HFFc6 (cell line): ENCODE measurements at regions not wholly inside any gene's neighbourhood (a gene's known extent, or its start where the extent isn't known, plus 50 kb on each side); places are given as distances from the start of the nearest gene placed in this dataset.

Source experiments
- DNase-seq: peaks from one replicate; pipeline ENCODE4 v3.0.0-alpha.2; 2018
- H3K27ac Mint-ChIP-seq: 2 replicates; pipeline ENCODE4 v1.8.0; 2020; ENCODE audit warnings: mild to moderate bottlenecking, mixed read lengths
- H3K27me3 Mint-ChIP-seq: 2 replicates; pipeline ENCODE4 v1.8.0; 2021; ENCODE audit warnings: mild to moderate bottlenecking, moderate library complexity, mixed read lengths; ENCODE audit not compliant: insufficient read depth
- H3K36me3 Mint-ChIP-seq: 2 replicates; pipeline ENCODE4 v1.8.0; 2021; ENCODE audit warnings: low read depth, mixed read lengths
- H3K4me1 Mint-ChIP-seq: 2 replicates; pipeline ENCODE4 v1.8.0; 2020; ENCODE audit warnings: low read depth, mixed read lengths
- H3K4me3 Mint-ChIP-seq: 2 replicates; pipeline ENCODE4 v1.8.0; 2020; ENCODE audit warnings: mild to moderate bottlenecking, moderate library complexity, mixed read lengths
- H3K9me3 Mint-ChIP-seq: 2 replicates; pipeline ENCODE4 v1.8.0; 2020; ENCODE audit warnings: mild to moderate bottlenecking, mixed read lengths
- CTCF ChIP-seq: fragments of 200-600 bp; sonication (generic); IDR thresholded peaks from 2 replicates; pipeline ENCODE4 v1.5.0; 2021; ENCODE audit warnings: antibody characterized with exemption, mild to moderate bottlenecking

- H3K27ac Mint-ChIP-seq: peak overlapping the region; percentile 76
- DNase-seq: peak; percentile 88
Measured at GRCh38 chr3:101928890-101929289, 79.6 kb downstream of the NFKBIZ start.

DNA sequence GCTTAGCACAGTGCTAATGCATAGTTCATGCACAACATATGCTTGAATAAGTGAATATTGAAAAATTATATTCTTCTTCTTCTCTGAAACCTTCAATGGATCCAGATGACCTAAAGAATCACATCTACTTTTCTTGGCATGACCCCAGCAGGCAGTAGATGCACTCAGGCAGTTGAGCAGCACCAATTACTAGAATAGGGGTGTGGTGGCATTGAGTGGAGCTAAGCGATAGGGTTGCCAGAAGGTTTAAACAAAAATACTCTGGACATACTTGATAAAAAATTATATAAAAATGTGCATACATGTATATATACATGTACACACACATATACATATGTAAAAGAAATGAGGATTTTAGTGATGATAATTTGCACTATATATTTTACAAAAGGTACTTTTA lies 81.8 kb downstream of the NFKBIZ start:
- H3K27ac Mint-ChIP-seq: no peak overlapping the region
- peaks cover 60% of the 10 kb centered on the region for H3K4me1 Mint-ChIP-seq
- no peaks in the 10 kb centered on the region for H3K27me3 Mint-ChIP-seq
- TF ChIP-seq CTCF: no peak
- H3K9me3 Mint-ChIP-seq: no peaks in the 10 kb centered on the region; the same call in 1 of the 2 replicates
- H3K4me3 Mint-ChIP-seq: no peak overlapping the region
- peaks cover 10% of the 10 kb centered on the region for H3K36me3 Mint-ChIP-seq
- DNase-seq: no peak

More at GRCh38 chr3:101928890-101929289, 79.6 kb downstream of the NFKBIZ start:
- H3K4me1 Mint-ChIP-seq: peaks cover 70% of the 10 kb centered on the region
- H3K27me3 Mint-ChIP-seq: no peaks in the 10 kb centered on the region
- peaks cover 6% of the 10 kb centered on the region for H3K36me3 Mint-ChIP-seq
- H3K4me3 Mint-ChIP-seq: peak overlapping the region; percentile 23; the same call in 1 of the 2 replicates
- no peak for TF ChIP-seq CTCF
- H3K9me3 Mint-ChIP-seq: no peaks in the 10 kb centered on the region; the same call in none of the 2 replicates

- no peak for DNase-seq
- H3K36me3 Mint-ChIP-seq: peaks cover 10% of the 10 kb centered on the region
- H3K27me3 Mint-ChIP-seq: no peaks in the 10 kb centered on the region
- H3K4me1 Mint-ChIP-seq: peaks cover 60% of the 10 kb centered on the region
- TF ChIP-seq CTCF: no peak
- no peak overlapping the region; the same call in 1 of the 2 replicates for H3K27ac Mint-ChIP-seq
- no peaks in the 10 kb centered on the region; the same call in 1 of the 2 replicates for H3K9me3 Mint-ChIP-seq
- H3K4me3 Mint-ChIP-seq: no peak overlapping the region
Measured at GRCh38 chr3:101932326-101933068, 83.2 kb downstream of the NFKBIZ start.

GRCh38 chr3:101936419-101937356 lies 87.4 kb downstream of the NFKBIZ start:
- TF ChIP-seq CTCF: no peak
- H3K4me3 Mint-ChIP-seq: peak overlapping the region; percentile 69

DNA sequence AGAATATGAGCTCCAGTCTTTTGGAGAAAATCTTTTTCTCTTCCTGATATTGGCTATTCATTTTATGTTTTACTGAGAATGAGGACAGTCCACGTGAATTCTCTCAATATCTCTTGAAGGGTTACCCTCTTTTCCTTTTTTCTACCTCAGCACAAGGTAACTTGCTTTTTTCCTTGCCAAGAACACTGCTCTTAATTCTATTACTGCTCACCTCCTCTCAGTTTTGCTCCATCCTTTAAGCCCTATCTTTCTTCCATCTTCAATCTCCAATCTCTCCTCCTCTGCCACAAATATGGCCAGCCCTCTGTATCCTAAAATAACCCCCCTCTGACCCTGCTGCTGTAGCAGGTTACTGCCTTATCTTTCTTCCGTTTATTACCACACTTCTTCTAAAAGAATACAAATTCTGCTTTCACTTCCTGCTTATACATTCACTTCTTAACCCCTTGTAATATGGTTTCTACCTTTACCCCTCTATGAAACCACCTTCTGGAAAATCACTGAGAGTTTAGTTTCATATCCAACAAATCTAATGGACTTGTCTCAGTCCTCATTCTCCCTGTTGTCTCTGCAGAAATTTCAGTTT lies 89.0 kb downstream of the NFKBIZ start:
- Mint-ChIP-seq H3K36me3 (peaks cover 6% of the 10 kb centered on the region), H3K4me1 (peaks cover 29% of the 10 kb centered on the region), H3K9me3 (no peaks in the 10 kb centered on the region; the same call in 1 of the 2 replicates), H3K27me3 (no peaks in the 10 kb centered on the region), H3K4me3 (no peak overlapping the region), H3K27ac (no peak overlapping the region)
- no peak for DNase-seq
- TF ChIP-seq CTCF: no peak

More at GRCh38 chr3:101936419-101937356, 87.4 kb downstream of the NFKBIZ start:
- H3K27ac Mint-ChIP-seq: peak overlapping the region; percentile 93
- H3K27me3 Mint-ChIP-seq: no peaks in the 10 kb centered on the region
- H3K9me3 Mint-ChIP-seq: no peaks in the 10 kb centered on the region; the same call in 1 of the 2 replicates
- peak; percentile 83 for DNase-seq
- H3K36me3 Mint-ChIP-seq: peaks cover 10% of the 10 kb centered on the region
- H3K4me1 Mint-ChIP-seq: peaks cover 43% of the 10 kb centered on the region
